OCI-LY7 (cell line): ENCODE measurements at regions not wholly inside any gene's neighbourhood (a gene's known extent, or its start where the extent isn't known, plus 50 kb on each side); places are given as distances from the start of the nearest gene placed in this dataset.

Experiments used
- BruUV-seq: library from RNA; stranded (reverse); fragments of 400-500 nt; replicated peaks from 2 replicates; lab custom pipeline; 2021; lab: Mats Ljungman, UMichigan
- CTCF ChIA-PET: fragments of 300-600 bp; sonication (Branson Sonifier 250); formaldehyde crosslinking; loops from one replicate; lab custom pipeline; 2022; ENCODE audit warnings: antibody characterized with exemption; ENCODE audit not compliant: unreplicated experiment; lab: Charles Lee
- POLR2A ChIA-PET: fragments of 300-600 bp; sonication (Branson Sonifier 250); formaldehyde crosslinking; loops from one replicate; lab custom pipeline; 2022; ENCODE audit warnings: antibody characterized with exemption; lab: Charles Lee
- DNase-seq: peaks from one replicate; pipeline ENCODE4 v3.0.0-alpha.2; 2015; ENCODE audit warnings: low spot score
- H2AFZ ChIP-seq: fragments of 200-600 bp; sonication (generic), shearing (Covaris generic); 2 replicates; pipeline ENCODE4 v1.6.1; 2014; ENCODE audit warnings: mild to moderate bottlenecking, antibody characterized with exemption, low read length, moderate library complexity
- H3K27ac ChIP-seq: fragments of 200-600 bp; sonication (generic); 2 replicates; pipeline ENCODE4 v1.5.1; 2014; ENCODE audit warnings: mixed run types, low read depth, mild to moderate bottlenecking, moderate library complexity, low read length, inconsistent platforms; ENCODE audit not compliant: poor library complexity, severe bottlenecking
- H3K36me3 ChIP-seq: fragments of 200-600 bp; sonication (generic); 2 replicates; pipeline ENCODE4 v1.6.1; 2014; ENCODE audit warnings: mild to moderate bottlenecking, antibody characterized with exemption, low read length, moderate library complexity, mixed read lengths; ENCODE audit not compliant: insufficient read depth
- H3K4me1 ChIP-seq: fragments of 200-600 bp; sonication (generic); 2 replicates; pipeline ENCODE4 v1.5.1; 2014; ENCODE audit warnings: mild to moderate bottlenecking, low read length; ENCODE audit not compliant: insufficient read depth, poor library complexity, severe bottlenecking
- H3K4me2 ChIP-seq: fragments of 200-600 bp; sonication (generic); 2 replicates; pipeline ENCODE4 v1.6.1; 2014; ENCODE audit warnings: mild to moderate bottlenecking, low read length
- H3K4me3 ChIP-seq: fragments of 200-600 bp; sonication (generic); 2 replicates; pipeline ENCODE4 v1.5.1; 2014; ENCODE audit warnings: mild to moderate bottlenecking, low read depth, low read length; ENCODE audit not compliant: poor library complexity, severe bottlenecking
- H3K79me2 ChIP-seq: fragments of 200-600 bp; sonication (generic); 2 replicates; pipeline ENCODE4 v1.6.1; 2016; ENCODE audit warnings: low read depth, mild to moderate bottlenecking, low read length, moderate library complexity, mixed read lengths; ENCODE audit not compliant: insufficient read depth
- H3K9me2 ChIP-seq: fragments of 200-600 bp; sonication (generic); 2 replicates; pipeline ENCODE4 v1.6.1; 2016; ENCODE audit warnings: mild to moderate bottlenecking, low read length, mixed read lengths; ENCODE audit not compliant: insufficient read depth
- H3K9me3 ChIP-seq: fragments of 200-600 bp; sonication (generic); 2 replicates; pipeline ENCODE4 v1.6.1; 2014; ENCODE audit warnings: mild to moderate bottlenecking, mixed run types, low read length, mixed read lengths
- H4K20me1 ChIP-seq: fragments of 200-600 bp; sonication (generic); 2 replicates; pipeline ENCODE4 v1.6.1; 2014; ENCODE audit warnings: mild to moderate bottlenecking, antibody characterized with exemption, low read length, moderate library complexity, mixed read lengths; ENCODE audit not compliant: insufficient read depth
- CTCF ChIP-seq: fragments of 200-600 bp; sonication (generic); conservative IDR thresholded peaks from 2 replicates; pipeline ENCODE4 v1.5.1; 2014; ENCODE audit warnings: mild to moderate bottlenecking, antibody characterized with exemption, low read length, moderate library complexity, mixed read lengths
- EZH2phosphoT487 ChIP-seq: fragments of 200-600 bp; sonication (generic); IDR thresholded peaks from 2 replicates; pipeline ENCODE4 v1.6.1; 2018; ENCODE audit warnings: low read depth, borderline replicate concordance, mild to moderate bottlenecking, mixed run types, antibody characterized with exemption, low read length, moderate library complexity, mixed read lengths
- intact Hi-C: fragments of 100-400 bp; cut with micrococcal nuclease; formaldehyde crosslinking; loops from one replicate; pipeline ENCODE4 v1.10.0; 2022; ENCODE audit not compliant: unreplicated experiment

DNA sequence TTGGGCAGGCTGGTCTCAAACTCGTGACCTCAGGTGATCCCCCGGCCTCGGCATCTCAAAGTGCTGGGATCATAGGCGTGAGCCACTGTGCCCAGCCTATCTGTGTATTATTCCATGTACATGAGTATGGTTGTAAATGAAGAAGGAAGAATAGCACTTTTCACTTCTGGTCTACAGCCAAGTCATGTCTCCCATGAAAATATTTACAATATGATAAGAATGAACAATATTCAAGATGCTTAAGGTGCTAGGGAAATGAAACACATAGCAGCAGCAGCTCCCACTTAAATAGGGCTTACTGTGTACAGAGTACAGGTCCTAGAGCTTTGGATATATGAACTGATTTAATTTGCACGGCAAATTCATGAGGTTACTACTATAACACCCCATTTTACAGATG lies 70.3 kb upstream of the COL5A2 start:
- Histone ChIP-seq H4K20me1 (no peaks in the 10 kb centered on the region), H3K9me3 (no peaks in the 10 kb centered on the region), H3K4me2 (no peak overlapping the region), H3K9me2 (no peaks in the 10 kb centered on the region), H3K36me3 (no peaks in the 10 kb centered on the region), H3K4me3 (no peak overlapping the region), H3K79me2 (no peaks in the 10 kb centered on the region), H3K27ac (no peak overlapping the region), H2AFZ (no peak overlapping the region), H3K4me1 (no peaks in the 10 kb centered on the region)
- ChIA-PET CTCF (no interaction called here), POLR2A (no interaction called here)
- TF ChIP-seq CTCF (no peak), EZH2phosphoT487 (no peak)
- intact Hi-C loops, result no loop called here
- no TSS peak for BruUV-seq
- DNase-seq, result no peak

DNA sequence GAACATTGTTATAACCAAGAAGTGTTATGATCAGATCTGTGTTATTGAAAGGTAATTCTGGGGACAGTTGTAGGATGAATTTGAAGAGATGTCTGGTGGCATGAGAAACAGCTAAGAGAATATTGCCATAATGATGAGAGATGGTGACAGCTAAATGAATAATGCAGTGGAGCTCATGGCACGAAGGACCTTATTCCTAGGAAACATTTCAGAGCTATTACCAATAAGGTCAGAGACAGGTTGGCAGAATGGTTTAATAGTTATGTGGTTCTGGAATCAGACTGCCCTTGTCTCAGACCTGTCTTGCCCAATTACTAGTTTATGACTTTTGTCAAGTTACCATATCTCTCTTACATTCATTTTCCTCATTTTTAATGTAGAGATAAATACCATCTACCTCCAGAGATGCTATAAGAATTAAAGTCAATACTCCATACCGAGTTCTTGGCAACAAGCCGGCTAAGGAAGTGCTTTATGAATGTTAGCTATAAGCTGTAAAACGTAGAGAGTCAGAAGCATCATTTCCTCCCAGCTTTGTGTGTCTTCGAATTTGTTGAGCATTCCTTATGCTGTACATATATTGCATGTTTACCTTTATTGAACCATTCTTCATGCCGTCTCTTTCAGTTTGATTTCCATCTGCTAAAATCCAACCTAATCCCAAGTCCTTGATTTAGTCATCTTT lies 73.6 kb upstream of the COL5A2 start:
- Histone ChIP-seq H3K4me2 (no peak overlapping the region), H3K79me2 (no peaks in the 10 kb centered on the region), H3K36me3 (no peaks in the 10 kb centered on the region), H3K4me1 (no peaks in the 10 kb centered on the region), H3K9me3 (no peaks in the 10 kb centered on the region), H3K27ac (no peak overlapping the region), H3K9me2 (no peaks in the 10 kb centered on the region), H3K4me3 (no peak overlapping the region), H4K20me1 (no peaks in the 10 kb centered on the region), H2AFZ (no peak overlapping the region)
- DNase-seq, result no peak
- no TSS peak for BruUV-seq
- intact Hi-C loops, result no loop called here
- CTCF ChIA-PET, result no interaction called here
- POLR2A ChIA-PET, result no interaction called here
- TF ChIP-seq EZH2phosphoT487 (no peak), CTCF (no peak)

GRCh38 chr2:189253836-189254235 lies 74.3 kb upstream of the COL5A2 start:
- TF ChIP-seq CTCF, result no peak
- TF ChIP-seq EZH2phosphoT487, result no peak
- Histone ChIP-seq H4K20me1 (no peaks in the 10 kb centered on the region), H2AFZ (no peak overlapping the region), H3K27ac (no peak overlapping the region), H3K9me2 (no peaks in the 10 kb centered on the region), H3K4me3 (no peak overlapping the region), H3K9me3 (no peaks in the 10 kb centered on the region), H3K36me3 (no peaks in the 10 kb centered on the region), H3K4me1 (no peaks in the 10 kb centered on the region), H3K79me2 (no peaks in the 10 kb centered on the region), H3K4me2 (no peak overlapping the region)
- POLR2A ChIA-PET, result no interaction called here
- BruUV-seq, result no TSS peak
- intact Hi-C loops, result no loop called here
- no peak for DNase-seq
- CTCF ChIA-PET, result no interaction called here
